ENCODE measurements at regions not wholly inside any gene's neighbourhood (a gene's known extent, or its start where the extent isn't known, plus 50 kb on each side); places are given as distances from the start of the nearest gene placed in this dataset.

- Histone ChIP-seq H3K4me1 (ENCODE audit: control insufficient read depth, insufficient read depth, low read length) (peaks cover 4% of the 10 kb centered on the region), H3K9me3 (ENCODE audit: control insufficient read depth, low read length) (no peaks in the 10 kb centered on the region), H3K36me3 (ENCODE audit: control insufficient read depth, insufficient read depth, low read length) (no peaks in the 10 kb centered on the region), H3K4me3 (ENCODE audit: insufficient read depth, low read depth, low read length) (no peak overlapping the region), H3K27me3 (ENCODE audit: control insufficient read depth, insufficient read depth, low read length, poor library complexity, severe bottlenecking) (no peaks in the 10 kb centered on the region), H3K27ac (ENCODE audit: insufficient read depth, low read depth, low read length, poor library complexity, severe bottlenecking) (no peak overlapping the region)
- 91 to 93% methylated on average over 2 to 3 of the region's 3 CpGs for WGBS, 2 experiments
These were observed 162.7 kb downstream of the AKR1D1 start for GRCh38 chr7:138238734-138239659.

DNA sequence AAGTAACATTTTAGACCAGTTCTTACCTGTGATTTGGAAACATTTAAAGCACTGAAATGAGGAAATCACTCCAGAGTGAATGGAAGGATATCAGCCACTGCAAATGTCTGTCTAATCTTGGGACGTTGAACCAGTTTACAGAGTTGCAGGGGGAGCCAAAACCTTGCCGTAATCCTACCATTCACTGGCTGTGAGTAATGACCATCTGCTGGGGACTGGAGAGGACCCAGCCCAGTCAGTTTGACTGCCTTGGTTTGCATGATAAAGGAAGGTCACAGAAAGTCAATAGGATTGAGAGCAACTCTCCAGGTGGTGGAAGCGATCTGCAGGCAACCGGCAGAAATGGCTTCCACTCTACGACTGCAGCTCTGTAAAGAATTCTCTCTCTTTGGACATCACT lies 167.2 kb downstream of the AKR1D1 start:
- Histone ChIP-seq H3K36me3 (ENCODE audit: control insufficient read depth, insufficient read depth, low read length) (no peaks in the 10 kb centered on the region), H3K27ac (ENCODE audit: insufficient read depth, low read depth, low read length, poor library complexity, severe bottlenecking) (peak overlapping the region; percentile 81), H3K4me1 (ENCODE audit: control insufficient read depth, insufficient read depth, low read length) (peaks cover 37% of the 10 kb centered on the region), H3K9me3 (ENCODE audit: control insufficient read depth, low read length) (no peaks in the 10 kb centered on the region), H3K27me3 (ENCODE audit: control insufficient read depth, insufficient read depth, low read length, poor library complexity, severe bottlenecking) (no peaks in the 10 kb centered on the region), H3K4me3 (ENCODE audit: insufficient read depth, low read depth, low read length) (no peak overlapping the region)
- 0 to 3% methylated on average over 5 of the region's 5 CpGs for WGBS, 2 experiments

GRCh38 chr7:138243836-138244235 lies 167.6 kb downstream of the AKR1D1 start:
- Histone ChIP-seq H3K4me3 (ENCODE audit: insufficient read depth, low read depth, low read length) (no peak overlapping the region), H3K9me3 (ENCODE audit: control insufficient read depth, low read length) (no peaks in the 10 kb centered on the region), H3K4me1 (ENCODE audit: control insufficient read depth, insufficient read depth, low read length) (peaks cover 37% of the 10 kb centered on the region), H3K27me3 (ENCODE audit: control insufficient read depth, insufficient read depth, low read length, poor library complexity, severe bottlenecking) (no peaks in the 10 kb centered on the region), H3K36me3 (ENCODE audit: control insufficient read depth, insufficient read depth, low read length) (no peaks in the 10 kb centered on the region), H3K27ac (ENCODE audit: insufficient read depth, low read depth, low read length, poor library complexity, severe bottlenecking) (peak overlapping the region; percentile 81)
- 0% methylated on average over 1 of the region's 1 CpG for WGBS, 2 experiments

DNA sequence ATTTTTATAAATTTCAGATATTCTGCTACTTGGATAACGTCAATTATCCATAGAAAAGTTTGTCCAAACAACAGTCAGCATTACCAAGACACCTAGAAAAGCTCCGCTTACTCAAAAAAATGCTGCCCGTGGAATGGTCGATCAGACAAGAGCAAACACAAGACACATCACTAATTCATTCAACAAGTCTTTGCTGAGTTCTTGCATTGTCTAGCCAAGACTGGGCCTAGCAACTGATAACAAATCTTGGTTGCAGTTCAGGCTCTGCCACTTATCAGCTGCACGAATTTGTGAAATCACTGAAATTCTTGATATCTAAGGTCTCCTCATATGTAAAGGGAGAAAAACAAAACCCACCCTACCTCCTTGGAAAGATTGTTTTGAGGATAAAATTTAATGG lies 168.3 kb downstream of the AKR1D1 start:
- Histone ChIP-seq H3K27ac (ENCODE audit: insufficient read depth, low read depth, low read length, poor library complexity, severe bottlenecking) (no peak overlapping the region), H3K9me3 (ENCODE audit: control insufficient read depth, low read length) (no peaks in the 10 kb centered on the region), H3K4me3 (ENCODE audit: insufficient read depth, low read depth, low read length) (no peak overlapping the region), H3K4me1 (ENCODE audit: control insufficient read depth, insufficient read depth, low read length) (peaks cover 37% of the 10 kb centered on the region), H3K27me3 (ENCODE audit: control insufficient read depth, insufficient read depth, low read length, poor library complexity, severe bottlenecking) (no peaks in the 10 kb centered on the region), H3K36me3 (ENCODE audit: control insufficient read depth, insufficient read depth, low read length) (no peaks in the 10 kb centered on the region)
- WGBS, 2 experiments = 94% methylated on average over 5 of the region's 5 CpGs

GRCh38 chr7:138245216-138245615 lies 169.0 kb downstream of the AKR1D1 start:
- no peaks in the 10 kb centered on the region for H3K36me3 ChIP-seq (ENCODE audit: control insufficient read depth, insufficient read depth, low read length)
- no peak overlapping the region for H3K4me3 ChIP-seq (ENCODE audit: insufficient read depth, low read depth, low read length)
- no peak overlapping the region for H3K27ac ChIP-seq (ENCODE audit: insufficient read depth, low read depth, low read length, poor library complexity, severe bottlenecking)
- H3K9me3 ChIP-seq (ENCODE audit: control insufficient read depth, low read length) = no peaks in the 10 kb centered on the region
- H3K27me3 ChIP-seq (ENCODE audit: control insufficient read depth, insufficient read depth, low read length, poor library complexity, severe bottlenecking) = no peaks in the 10 kb centered on the region
- H3K4me1 ChIP-seq (ENCODE audit: control insufficient read depth, insufficient read depth, low read length) = peaks cover 37% of the 10 kb centered on the region

DNA sequence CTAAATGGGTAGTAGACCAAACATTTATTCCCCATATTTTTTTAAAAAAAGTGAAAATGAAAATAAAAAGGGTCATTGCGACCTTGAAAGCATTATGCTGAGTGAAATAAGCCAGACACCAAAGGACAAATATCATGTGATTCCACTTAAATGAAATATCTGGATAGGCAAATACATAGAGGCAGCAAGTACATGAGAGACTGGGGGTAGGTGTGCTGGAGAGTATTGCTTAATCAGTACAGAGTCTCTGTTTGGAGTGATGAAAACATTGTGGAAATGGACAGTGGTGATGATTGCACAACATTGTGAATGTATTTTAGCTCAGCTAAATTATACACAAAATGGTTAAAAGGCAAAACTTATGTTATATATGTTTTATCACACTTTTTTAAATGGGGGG lies 169.4 kb downstream of the AKR1D1 start:
- H3K4me1 ChIP-seq (ENCODE audit: control insufficient read depth, insufficient read depth, low read length) = peaks cover 37% of the 10 kb centered on the region
- WGBS, 2 experiments = 89 to 100% methylated on average over 1 of the region's 1 CpG
- H3K4me3 ChIP-seq (ENCODE audit: insufficient read depth, low read depth, low read length) = no peak overlapping the region
- H3K9me3 ChIP-seq (ENCODE audit: control insufficient read depth, low read length) = no peaks in the 10 kb centered on the region
- H3K36me3 ChIP-seq (ENCODE audit: control insufficient read depth, insufficient read depth, low read length) = no peaks in the 10 kb centered on the region
- H3K27ac ChIP-seq (ENCODE audit: insufficient read depth, low read depth, low read length, poor library complexity, severe bottlenecking) = no peak overlapping the region
- H3K27me3 ChIP-seq (ENCODE audit: control insufficient read depth, insufficient read depth, low read length, poor library complexity, severe bottlenecking) = no peaks in the 10 kb centered on the region

DNA sequence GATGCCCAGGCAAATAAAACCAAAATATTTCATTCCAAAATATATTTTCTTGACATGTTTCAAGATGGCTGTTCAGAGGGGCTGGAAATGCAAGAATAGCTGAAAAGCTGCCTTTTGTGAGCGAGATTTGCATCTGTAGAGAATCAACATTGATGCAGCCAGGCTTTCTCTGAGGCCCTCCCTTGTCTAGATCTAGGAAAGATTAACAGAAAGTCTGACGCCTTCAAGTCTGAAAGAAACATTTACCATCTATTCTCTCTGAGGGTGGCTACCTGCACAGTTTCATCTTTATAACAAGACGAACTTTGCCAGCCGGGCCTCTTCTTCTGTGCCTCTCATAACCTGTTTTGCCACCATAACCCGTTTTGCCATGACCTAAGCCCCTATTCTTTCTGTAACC lies 170.2 kb downstream of the AKR1D1 start:
- Histone ChIP-seq H3K36me3 (ENCODE audit: control insufficient read depth, insufficient read depth, low read length) (no peaks in the 10 kb centered on the region), H3K4me1 (ENCODE audit: control insufficient read depth, insufficient read depth, low read length) (peaks cover 37% of the 10 kb centered on the region), H3K27ac (ENCODE audit: insufficient read depth, low read depth, low read length, poor library complexity, severe bottlenecking) (no peak overlapping the region), H3K27me3 (ENCODE audit: control insufficient read depth, insufficient read depth, low read length, poor library complexity, severe bottlenecking) (no peaks in the 10 kb centered on the region), H3K4me3 (ENCODE audit: insufficient read depth, low read depth, low read length) (no peak overlapping the region), H3K9me3 (ENCODE audit: control insufficient read depth, low read length) (no peaks in the 10 kb centered on the region)
- 52 to 56% methylated on average over 5 of the region's 5 CpGs for WGBS, 2 experiments

DNA sequence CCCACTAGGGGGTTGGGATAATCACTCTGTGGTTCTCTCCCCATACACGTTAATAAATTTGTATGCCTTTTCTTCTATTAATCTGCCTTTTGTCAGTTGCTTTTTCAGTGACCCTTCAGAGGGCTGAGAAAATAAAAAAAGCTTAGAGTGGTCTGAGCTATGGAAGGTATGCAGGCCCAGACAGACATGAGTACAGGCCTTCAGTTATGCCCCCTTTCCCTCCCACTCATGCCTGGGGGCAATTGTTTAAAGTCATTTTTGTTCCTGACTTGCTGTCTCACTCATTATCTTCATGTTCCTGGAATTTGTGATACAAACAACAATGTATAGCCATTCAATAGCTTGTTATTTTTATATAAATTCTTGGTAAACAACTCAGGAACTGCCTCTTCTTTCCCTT lies 170.8 kb downstream of the AKR1D1 start:
- Histone ChIP-seq H3K4me3 (ENCODE audit: insufficient read depth, low read depth, low read length) (no peak overlapping the region), H3K36me3 (ENCODE audit: control insufficient read depth, insufficient read depth, low read length) (no peaks in the 10 kb centered on the region), H3K27me3 (ENCODE audit: control insufficient read depth, insufficient read depth, low read length, poor library complexity, severe bottlenecking) (no peaks in the 10 kb centered on the region), H3K4me1 (ENCODE audit: control insufficient read depth, insufficient read depth, low read length) (peaks cover 37% of the 10 kb centered on the region), H3K27ac (ENCODE audit: insufficient read depth, low read depth, low read length, poor library complexity, severe bottlenecking) (peak overlapping the region; percentile 27), H3K9me3 (ENCODE audit: control insufficient read depth, low read length) (no peaks in the 10 kb centered on the region)
- WGBS, 2 experiments = 33% methylated on average over 1 of the region's 1 CpG; no CpG with 5 or more reads in 1 of the 2 experiments

DNA sequence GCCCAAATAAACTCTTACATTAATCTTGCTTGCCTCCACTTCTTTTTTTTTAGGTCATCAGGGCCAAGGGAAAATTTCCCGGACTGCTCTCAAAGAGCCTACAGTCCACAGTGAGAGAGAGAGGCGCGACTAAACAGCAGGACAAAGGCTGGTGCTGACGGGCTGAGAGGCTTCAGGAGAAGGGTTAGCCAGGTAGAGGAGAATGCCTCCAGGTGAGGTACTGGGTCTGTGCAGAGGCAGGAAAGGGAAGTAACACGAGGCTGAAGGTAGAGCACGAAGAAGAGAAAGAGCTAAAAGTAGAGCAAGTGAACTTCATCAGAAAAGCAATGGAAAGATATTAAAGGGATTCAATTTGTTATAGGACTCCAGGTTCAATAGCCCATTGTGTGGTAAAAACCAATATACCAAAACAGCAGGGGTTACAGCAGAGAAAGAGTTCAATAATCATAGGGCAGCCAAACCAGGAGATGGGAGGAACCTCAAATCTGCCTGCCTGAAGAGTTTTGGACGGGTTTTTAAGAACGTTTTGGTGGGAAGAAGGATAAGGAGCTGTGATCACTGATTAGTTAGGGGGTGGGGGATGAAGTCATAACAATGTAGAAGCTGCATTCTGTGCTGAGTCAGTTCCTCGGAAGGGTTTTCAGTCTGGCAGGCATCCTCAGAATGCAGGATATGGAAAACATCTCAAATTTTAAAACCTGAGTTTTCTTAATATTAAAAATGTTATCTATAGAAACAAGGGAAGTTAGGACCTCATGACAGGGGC lies 171.5 kb downstream of the AKR1D1 start:
- WGBS, 2 experiments = 49 to 51% methylated on average over 9 of the region's 9 CpGs
- H3K4me3 ChIP-seq (ENCODE audit: insufficient read depth, low read depth, low read length) = no peak overlapping the region
- H3K27ac ChIP-seq (ENCODE audit: insufficient read depth, low read depth, low read length, poor library complexity, severe bottlenecking) = no peak overlapping the region
- H3K9me3 ChIP-seq (ENCODE audit: control insufficient read depth, low read length) = no peaks in the 10 kb centered on the region
- no peaks in the 10 kb centered on the region for H3K36me3 ChIP-seq (ENCODE audit: control insufficient read depth, insufficient read depth, low read length)
- H3K4me1 ChIP-seq (ENCODE audit: control insufficient read depth, insufficient read depth, low read length) = peaks cover 37% of the 10 kb centered on the region
- H3K27me3 ChIP-seq (ENCODE audit: control insufficient read depth, insufficient read depth, low read length, poor library complexity, severe bottlenecking) = no peaks in the 10 kb centered on the region

GRCh38 chr7:138248609-138249008 lies 172.3 kb downstream of the AKR1D1 start:
- H3K36me3 ChIP-seq (ENCODE audit: control insufficient read depth, insufficient read depth, low read length) = no peaks in the 10 kb centered on the region
- H3K27me3 ChIP-seq (ENCODE audit: control insufficient read depth, insufficient read depth, low read length, poor library complexity, severe bottlenecking) = no peaks in the 10 kb centered on the region
- no peaks in the 10 kb centered on the region for H3K9me3 ChIP-seq (ENCODE audit: control insufficient read depth, low read length)
- no peak overlapping the region for H3K27ac ChIP-seq (ENCODE audit: insufficient read depth, low read depth, low read length, poor library complexity, severe bottlenecking)
- no peak overlapping the region for H3K4me3 ChIP-seq (ENCODE audit: insufficient read depth, low read depth, low read length)
- H3K4me1 ChIP-seq (ENCODE audit: control insufficient read depth, insufficient read depth, low read length) = peaks cover 36% of the 10 kb centered on the region
